Neuronal stem cell (in vitro differentiated cells): ENCODE measurements at regions not wholly inside any gene's neighbourhood (a gene's known extent, or its start where the extent isn't known, plus 50 kb on each side); places are given as distances from the start of the nearest gene placed in this dataset.

ENCODE experiments used
- DNase-seq: peaks from one replicate; pipeline ENCODE4 v3.0.0-alpha.2; 2013; ENCODE audit warnings: low spot score
- H2AFZ ChIP-seq: one replicate; pipeline ENCODE4 v1.6.1; 2013; ENCODE audit warnings: mild to moderate bottlenecking, low read length, inconsistent platforms
- H2AK5ac ChIP-seq: 2 replicates; pipeline ENCODE4 v1.6.1; 2013; ENCODE audit warnings: low read depth, mild to moderate bottlenecking, inconsistent platforms, low read length, moderate library complexity, mixed read lengths
- H2BK120ac ChIP-seq: 2 replicates; pipeline ENCODE4 v1.6.1; 2013; ENCODE audit warnings: low read depth, mild to moderate bottlenecking, inconsistent platforms, low read length, moderate library complexity, mixed read lengths
- H2BK12ac ChIP-seq: one replicate; pipeline ENCODE4 v1.6.1; 2013; ENCODE audit warnings: low read length, inconsistent platforms
- H2BK15ac ChIP-seq: 2 replicates; pipeline ENCODE4 v1.6.1; 2013; ENCODE audit warnings: mild to moderate bottlenecking, low read length, inconsistent platforms, mixed read lengths
- H2BK5ac ChIP-seq: one replicate; pipeline ENCODE4 v1.6.1; 2013; ENCODE audit warnings: inconsistent platforms, mild to moderate bottlenecking, low read length, moderate library complexity
- H3K14ac ChIP-seq: one replicate; pipeline ENCODE4 v1.6.1; 2013; ENCODE audit warnings: low read length, inconsistent platforms
- H3K18ac ChIP-seq: 2 replicates; pipeline ENCODE4 v1.6.1; 2013; ENCODE audit warnings: low read length, inconsistent platforms
- H3K23ac ChIP-seq: 2 replicates; pipeline ENCODE4 v1.6.1; 2013; ENCODE audit warnings: low read depth, mild to moderate bottlenecking, mixed read lengths, low read length, inconsistent platforms; ENCODE audit not compliant: poor library complexity
- H3K27ac ChIP-seq: replicated peaks from 3 replicates; pipeline ENCODE4 v1.5.1; 2013; ENCODE audit warnings: low read length, inconsistent platforms
- H3K27me3 ChIP-seq, 3 experiments: 2 replicates each; pipeline ENCODE4 v1.6.1; 2013; ENCODE audit warnings: low read length in 3 of 3, mild to moderate bottlenecking in 2 of 3, inconsistent platforms in 1 of 3, low read depth in 1 of 3, mixed read lengths in 1 of 3, moderate library complexity in 1 of 3; ENCODE audit not compliant: control insufficient read depth in 3 of 3, insufficient read depth in 3 of 3
- H3K36me3 ChIP-seq, 2 donors: replicated peaks in 1 of 2; 2 replicates each; pipeline ENCODE4 v1.6.1; 2013; ENCODE audit warnings: low read length in 2 of 2; ENCODE audit not compliant: control insufficient read depth in 2 of 2, insufficient read depth in 2 of 2
- H3K4ac ChIP-seq: 2 replicates; pipeline ENCODE4 v1.6.1; 2013; ENCODE audit warnings: inconsistent platforms, mild to moderate bottlenecking, low read length, moderate library complexity
- H3K4me1 ChIP-seq, 2 donors: 1 replicate in 1 of 2; 2 replicates in 1 of 2; pipeline ENCODE4 v1.6.1; 2013; ENCODE audit warnings: low read length in 2 of 2, low read depth in 1 of 2; ENCODE audit not compliant: control insufficient read depth in 2 of 2, insufficient read depth in 1 of 2
- H3K4me2 ChIP-seq: one replicate; pipeline ENCODE4 v1.6.1; 2013; ENCODE audit warnings: mild to moderate bottlenecking, low read length, inconsistent platforms; ENCODE audit not compliant: insufficient read depth, poor library complexity, severe bottlenecking
- H3K4me3 ChIP-seq, 2 donors: 2 replicates each; pipeline ENCODE4 v1.5.1; 2013; ENCODE audit warnings: low read length in 2 of 2, mild to moderate bottlenecking in 2 of 2, inconsistent platforms in 1 of 2, moderate library complexity in 1 of 2
- H3K79me1 ChIP-seq: one replicate; pipeline ENCODE4 v1.6.1; 2013; ENCODE audit warnings: low read depth, mild to moderate bottlenecking, inconsistent platforms, low read length, moderate library complexity
- H3K9ac ChIP-seq: one replicate; pipeline ENCODE4 v1.6.1; 2013; ENCODE audit warnings: mild to moderate bottlenecking, low read depth, low read length, inconsistent platforms; ENCODE audit not compliant: poor library complexity
- H3K9me3 ChIP-seq, 2 donors: replicated peaks in 1 of 2; 2 replicates each; pipeline versions ENCODE3 to v1.6.1; 2013; ENCODE audit warnings: low read length in 2 of 2, mild to moderate bottlenecking in 2 of 2, inconsistent platforms in 1 of 2, low read depth in 1 of 2, mixed read lengths in 1 of 2, moderate library complexity in 1 of 2; ENCODE audit not compliant: control insufficient read depth in 2 of 2, insufficient read depth in 1 of 2
- H4K8ac ChIP-seq: one replicate; pipeline ENCODE4 v1.6.1; 2013; ENCODE audit warnings: low read depth, mild to moderate bottlenecking, inconsistent platforms, low read length, moderate library complexity
- H4K91ac ChIP-seq: one replicate; pipeline ENCODE4 v1.6.1; 2013; ENCODE audit warnings: low read length, low read depth, mild to moderate bottlenecking, inconsistent platforms; ENCODE audit not compliant: poor library complexity
- WGBS, 2 donors: extraction: QIAGEN DNeasy Blood & Tissue Kit; methylation state at CpG; one replicate each; pipeline ENCODE4 v1.1.7; 2013; ENCODE audit warnings: missing lambda C conversion rate in 2 of 2, mixed read lengths in 1 of 2; ENCODE audit not compliant: insufficient read length in 2 of 2, insufficient replicate concordance in 1 of 2; ENCODE audit errors: extremely low coverage in 2 of 2; 5-methylcytosine and 5-hydroxymethylcytosine counted together

- H2BK15ac ChIP-seq, result no peak overlapping the region
- DNase-seq, result no peak
- H3K4ac ChIP-seq, result no peak overlapping the region
- no peak overlapping the region for H4K8ac ChIP-seq
- H3K18ac ChIP-seq, result no peak overlapping the region
- H3K27me3 ChIP-seq, result no peaks in the 10 kb centered on the region
- H3K4me2 ChIP-seq, result no peak overlapping the region
- no peak overlapping the region for H2BK120ac ChIP-seq
- no peak overlapping the region for H2AK5ac ChIP-seq
- no peak overlapping the region for H2BK12ac ChIP-seq
- H3K36me3 ChIP-seq, result no peaks in the 10 kb centered on the region
- H3K14ac ChIP-seq, result no peak overlapping the region
- H3K27ac ChIP-seq, result no peak overlapping the region
- H4K91ac ChIP-seq, result no peak overlapping the region
- H2BK5ac ChIP-seq, result no peak overlapping the region
- H3K9me3 ChIP-seq, result no peaks in the 10 kb centered on the region
- H3K4me3 ChIP-seq, result no peak overlapping the region
- H3K23ac ChIP-seq, result no peak overlapping the region
- H3K4me1 ChIP-seq, result no peaks in the 10 kb centered on the region
- H3K79me1 ChIP-seq, result no peaks in the 10 kb centered on the region
- H3K9ac ChIP-seq, result no peak overlapping the region
- no CpG with 5 or more reads among the region's 4 CpGs for WGBS, 2 donors
- no peak overlapping the region for H2AFZ ChIP-seq
Measured at GRCh38 chr11:109012991-109013390, 348.1 kb downstream of the DDX10 start.

GRCh38 chr11:109015283-109015682, 350.4 kb downstream of the DDX10 start:
- no peak overlapping the region for H3K4ac ChIP-seq
- no peak overlapping the region for H2AFZ ChIP-seq
- H3K4me1 ChIP-seq, result no peaks in the 10 kb centered on the region
- H3K4me2 ChIP-seq, result no peak overlapping the region
- no peak overlapping the region for H3K9ac ChIP-seq
- H2BK5ac ChIP-seq, result no peak overlapping the region
- no peaks in the 10 kb centered on the region for H3K27me3 ChIP-seq
- H3K9me3 ChIP-seq, result no peaks in the 10 kb centered on the region
- H3K18ac ChIP-seq, result no peak overlapping the region
- no peak for DNase-seq
- no peak overlapping the region for H3K23ac ChIP-seq
- no peak overlapping the region for H2BK15ac ChIP-seq
- H2AK5ac ChIP-seq, result no peak overlapping the region
- H3K36me3 ChIP-seq, result no peaks in the 10 kb centered on the region
- H3K79me1 ChIP-seq, result no peaks in the 10 kb centered on the region
- 100% methylated on average over 3 of the region's 5 CpGs; no CpG with 5 or more reads in 1 of the 2 donors for WGBS, 2 donors
- no peak overlapping the region for H4K91ac ChIP-seq
- no peak overlapping the region for H3K14ac ChIP-seq
- no peak overlapping the region for H2BK120ac ChIP-seq
- no peak overlapping the region for H2BK12ac ChIP-seq
- no peak overlapping the region for H3K27ac ChIP-seq
- no peak overlapping the region for H3K4me3 ChIP-seq
- H4K8ac ChIP-seq, result no peak overlapping the region

GRCh38 chr11:109016724-109017123, 351.9 kb downstream of the DDX10 start:
- no peak overlapping the region for H3K14ac ChIP-seq
- H3K23ac ChIP-seq, result no peak overlapping the region
- H3K9ac ChIP-seq, result no peak overlapping the region
- H4K91ac ChIP-seq, result no peak overlapping the region
- H3K9me3 ChIP-seq, result no peaks in the 10 kb centered on the region
- no peak overlapping the region for H3K4me2 ChIP-seq
- no peaks in the 10 kb centered on the region for H3K4me1 ChIP-seq
- no peak overlapping the region for H3K18ac ChIP-seq
- H2AFZ ChIP-seq, result no peak overlapping the region
- WGBS, 2 donors, result no CpG with 5 or more reads among the region's 1 CpG
- no peaks in the 10 kb centered on the region for H3K79me1 ChIP-seq
- H2BK12ac ChIP-seq, result no peak overlapping the region
- no peak overlapping the region for H4K8ac ChIP-seq
- no peak overlapping the region for H2AK5ac ChIP-seq
- no peak overlapping the region for H2BK5ac ChIP-seq
- H3K27me3 ChIP-seq, result no peaks in the 10 kb centered on the region
- no peak overlapping the region for H3K4ac ChIP-seq
- no peaks in the 10 kb centered on the region for H3K36me3 ChIP-seq
- no peak for DNase-seq
- no peak overlapping the region for H2BK15ac ChIP-seq
- H3K4me3 ChIP-seq, result no peak overlapping the region
- H3K27ac ChIP-seq, result no peak overlapping the region
- no peak overlapping the region for H2BK120ac ChIP-seq

GRCh38 chr11:109017489-109017888, 352.6 kb downstream of the DDX10 start:
- no peak for DNase-seq

More at GRCh38 chr11:109017489-109017888, 352.6 kb downstream of the DDX10 start:
- Histone ChIP-seq H2AK5ac (no peak overlapping the region), H3K18ac (no peak overlapping the region), H2BK5ac (no peak overlapping the region), H3K4me3 (peak overlapping the region in 1 of 2 donors; percentile 16), H3K4me2 (no peak overlapping the region), H3K27ac (no peak overlapping the region), H2AFZ (no peak overlapping the region), H4K8ac (no peak overlapping the region), H3K79me1 (no peaks in the 10 kb centered on the region), H3K14ac (no peak overlapping the region), H3K4me1 (no peaks in the 10 kb centered on the region), H2BK15ac (no peak overlapping the region), H3K23ac (no peak overlapping the region), H3K36me3 (no peaks in the 10 kb centered on the region), H3K9me3 (no peaks in the 10 kb centered on the region), H3K9ac (no peak overlapping the region), H3K4ac (no peak overlapping the region), H2BK120ac (no peak overlapping the region), H2BK12ac (no peak overlapping the region), H3K27me3 (no peaks in the 10 kb centered on the region), H4K91ac (no peak overlapping the region)
- no CpG with 5 or more reads among the region's 6 CpGs for WGBS, 2 donors
